Neutrophil (primary cell): ENCODE measurements at regions not wholly inside any gene's neighbourhood (a gene's known extent, or its start where the extent isn't known, plus 50 kb on each side); places are given as distances from the start of the nearest gene placed in this dataset.

Source experiments
- H3K27ac ChIP-seq: fragments of 200-600 bp; sonication (generic); 2 replicates; pipeline ENCODE4 v1.5.1; 2016; ENCODE audit warnings: mild to moderate bottlenecking, moderate library complexity
- H3K27me3 ChIP-seq: fragments of 200-600 bp; sonication (generic); 2 replicates; pipeline ENCODE4 v1.6.0; 2016; ENCODE audit warnings: mild to moderate bottlenecking
- H3K36me3 ChIP-seq: fragments of 200-600 bp; sonication (generic); 2 replicates; pipeline ENCODE4 v1.5.1; 2017
- H3K4me1 ChIP-seq, 2 experiments: fragments of 200-600 bp in 1 of 2; sonication (generic) in 1 of 2; 1 replicate in 1 of 2; 2 replicates in 1 of 2; pipeline versions ENCODE4 v1.5.1 to v1.6.1; 2013 to 2016; ENCODE audit warnings: low read depth in 1 of 2, low read length in 1 of 2, mild to moderate bottlenecking in 1 of 2, moderate library complexity in 1 of 2; ENCODE audit not compliant: control insufficient read depth in 1 of 2, insufficient read depth in 1 of 2
- H3K4me3 ChIP-seq, 2 experiments: fragments of 200-600 bp in 1 of 2; sonication (generic) in 1 of 2; 1 replicate in 1 of 2; 2 replicates in 1 of 2; pipeline ENCODE4 v1.5.1; 2013 to 2016; ENCODE audit warnings: low read depth in 1 of 2, low read length in 1 of 2, mild to moderate bottlenecking in 1 of 2, moderate library complexity in 1 of 2
- H3K9me3 ChIP-seq: fragments of 200-600 bp; sonication (generic); 2 replicates; pipeline ENCODE4 v1.5.1; 2016
- TF ChIP-seq, protein P1 (sequence below): fragments of 200-600 bp; sonication (generic); IDR thresholded peaks from 2 replicates; pipeline ENCODE4 v1.5.1; 2016; ENCODE audit warnings: antibody characterized with exemption

GRCh38 chr2:71908798-71909197 is 238.9 kb downstream of the CYP26B1 start:
- Histone ChIP-seq H3K36me3 (no peaks in the 10 kb centered on the region), H3K9me3 (no peaks in the 10 kb centered on the region), H3K4me1 (no peaks in the 10 kb centered on the region), H3K27ac (no peak overlapping the region), H3K27me3 (peaks cover 6% of the 10 kb centered on the region), H3K4me3 (no peak overlapping the region)
- TF ChIP-seq, protein P1, sequence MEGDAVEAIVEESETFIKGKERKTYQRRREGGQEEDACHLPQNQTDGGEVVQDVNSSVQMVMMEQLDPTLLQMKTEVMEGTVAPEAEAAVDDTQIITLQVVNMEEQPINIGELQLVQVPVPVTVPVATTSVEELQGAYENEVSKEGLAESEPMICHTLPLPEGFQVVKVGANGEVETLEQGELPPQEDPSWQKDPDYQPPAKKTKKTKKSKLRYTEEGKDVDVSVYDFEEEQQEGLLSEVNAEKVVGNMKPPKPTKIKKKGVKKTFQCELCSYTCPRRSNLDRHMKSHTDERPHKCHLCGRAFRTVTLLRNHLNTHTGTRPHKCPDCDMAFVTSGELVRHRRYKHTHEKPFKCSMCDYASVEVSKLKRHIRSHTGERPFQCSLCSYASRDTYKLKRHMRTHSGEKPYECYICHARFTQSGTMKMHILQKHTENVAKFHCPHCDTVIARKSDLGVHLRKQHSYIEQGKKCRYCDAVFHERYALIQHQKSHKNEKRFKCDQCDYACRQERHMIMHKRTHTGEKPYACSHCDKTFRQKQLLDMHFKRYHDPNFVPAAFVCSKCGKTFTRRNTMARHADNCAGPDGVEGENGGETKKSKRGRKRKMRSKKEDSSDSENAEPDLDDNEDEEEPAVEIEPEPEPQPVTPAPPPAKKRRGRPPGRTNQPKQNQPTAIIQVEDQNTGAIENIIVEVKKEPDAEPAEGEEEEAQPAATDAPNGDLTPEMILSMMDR: no peak

- no peak overlapping the region for H3K27ac ChIP-seq
- TF ChIP-seq, protein P1: no peak
- H3K4me1 ChIP-seq: no peaks in the 10 kb centered on the region
- no peak overlapping the region for H3K4me3 ChIP-seq
- H3K27me3 ChIP-seq: peaks cover 11% of the 10 kb centered on the region
- H3K36me3 ChIP-seq: no peaks in the 10 kb centered on the region
- no peaks in the 10 kb centered on the region for H3K9me3 ChIP-seq
These were observed 240.2 kb downstream of the CYP26B1 start for GRCh38 chr2:71907503-71907902.

DNA sequence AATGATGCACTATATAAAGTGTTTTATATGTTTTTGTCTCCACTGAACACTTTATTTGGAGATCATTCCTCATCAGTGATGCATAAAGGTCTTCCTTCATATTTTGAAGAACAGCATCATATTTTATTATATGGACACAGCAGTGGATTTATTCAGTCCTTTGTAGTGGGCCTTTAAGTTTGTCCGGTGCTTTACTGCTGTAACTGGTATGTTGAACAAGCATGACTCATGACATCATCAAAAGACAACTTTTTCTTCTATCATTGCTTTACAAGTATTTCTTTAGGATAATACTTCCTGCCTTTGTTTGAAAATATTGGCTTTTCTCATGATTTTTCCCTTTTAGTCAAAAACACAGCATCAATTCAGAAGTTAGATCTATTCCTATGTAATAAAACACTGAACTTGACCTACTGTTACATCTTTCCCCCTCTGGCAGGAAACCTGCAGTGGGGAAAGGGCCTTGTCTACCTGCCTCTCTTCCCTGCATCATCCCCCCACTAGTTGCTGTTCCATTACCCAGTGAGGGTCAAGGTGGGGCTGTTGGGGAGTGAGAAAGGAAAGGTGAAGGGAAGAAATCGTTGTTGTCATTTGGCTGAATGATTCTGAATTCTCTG is 241.2 kb downstream of the CYP26B1 start:
- no peaks in the 10 kb centered on the region for H3K9me3 ChIP-seq
- H3K27me3 ChIP-seq: peaks cover 7% of the 10 kb centered on the region
- no peaks in the 10 kb centered on the region for H3K4me1 ChIP-seq
- TF ChIP-seq, protein P1: no peak
- H3K27ac ChIP-seq: no peak overlapping the region
- H3K36me3 ChIP-seq: no peaks in the 10 kb centered on the region
- H3K4me3 ChIP-seq: no peak overlapping the region

GRCh38 chr2:71905205-71905604 is 242.5 kb downstream of the CYP26B1 start:
- no peak overlapping the region for H3K4me3 ChIP-seq
- H3K27me3 ChIP-seq: peaks cover 7% of the 10 kb centered on the region
- TF ChIP-seq, protein P1: no peak
- H3K36me3 ChIP-seq: no peaks in the 10 kb centered on the region
- H3K9me3 ChIP-seq: no peaks in the 10 kb centered on the region
- no peak overlapping the region for H3K27ac ChIP-seq
- H3K4me1 ChIP-seq: no peaks in the 10 kb centered on the region

- no peaks in the 10 kb centered on the region for H3K36me3 ChIP-seq
- no peaks in the 10 kb centered on the region for H3K9me3 ChIP-seq
- TF ChIP-seq, protein P1: no peak
- peaks cover 14% of the 10 kb centered on the region for H3K27me3 ChIP-seq
- H3K27ac ChIP-seq: no peak overlapping the region
- H3K4me1 ChIP-seq: no peaks in the 10 kb centered on the region
- no peak overlapping the region for H3K4me3 ChIP-seq
These were observed 243.8 kb downstream of the CYP26B1 start for GRCh38 chr2:71903841-71904240.
